ENCODE measurements at regions not wholly inside any gene's neighbourhood (a gene's known extent, or its start where the extent isn't known, plus 50 kb on each side); places are given as distances from the start of the nearest gene placed in this dataset.

DNA sequence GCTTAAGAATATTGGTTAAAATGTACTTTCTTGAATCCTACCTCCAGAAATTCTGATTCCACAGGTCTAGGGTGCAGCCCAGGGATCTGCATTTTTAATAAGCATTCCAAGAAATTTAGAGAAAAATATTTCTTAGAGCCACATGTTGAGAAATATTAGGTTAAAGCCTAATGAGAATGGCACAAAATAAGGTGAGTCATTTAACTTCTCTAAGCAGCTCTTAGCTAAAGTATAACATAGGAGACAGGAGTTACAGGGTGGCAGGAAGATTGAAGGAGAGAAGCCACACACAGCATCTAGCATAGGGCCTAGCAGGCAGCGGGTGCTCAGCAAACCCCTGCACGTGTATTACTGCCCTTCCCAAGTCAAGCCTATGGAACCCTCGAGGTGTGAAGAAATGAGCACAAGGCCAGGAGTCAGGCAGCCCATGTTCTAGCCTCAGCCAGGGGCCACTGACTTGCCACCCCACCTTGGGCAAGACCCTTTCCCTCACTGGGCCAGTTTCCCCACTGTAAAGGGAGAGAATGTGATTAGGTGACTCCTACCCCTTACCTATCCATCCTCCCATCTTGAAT, 197.1 kb upstream of the TLE3 start:
- DNase-seq: no peak

- DNase-seq: no peak
Measured at GRCh38 chr15:70293591-70294470, 196.1 kb upstream of the TLE3 start.

DNA sequence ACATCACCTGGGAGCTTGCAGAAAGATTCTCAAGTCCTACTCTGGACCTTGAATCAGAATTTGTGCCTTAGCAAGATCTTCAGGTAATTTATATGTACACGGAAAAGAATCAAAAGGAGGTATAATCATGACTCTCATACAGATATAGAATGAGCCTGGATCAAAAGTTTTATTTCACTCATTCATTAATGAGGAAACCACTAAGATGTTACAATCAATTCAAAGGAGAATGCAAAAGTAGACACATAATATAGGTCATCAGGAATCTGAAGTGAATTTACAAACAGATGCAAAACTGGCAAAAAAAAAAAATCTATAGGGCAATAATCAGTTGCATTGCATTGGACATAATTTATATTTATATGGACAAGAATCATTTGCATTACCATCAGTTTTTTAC, 195.4 kb upstream of the TLE3 start:
- DNase-seq: no peak

DNA sequence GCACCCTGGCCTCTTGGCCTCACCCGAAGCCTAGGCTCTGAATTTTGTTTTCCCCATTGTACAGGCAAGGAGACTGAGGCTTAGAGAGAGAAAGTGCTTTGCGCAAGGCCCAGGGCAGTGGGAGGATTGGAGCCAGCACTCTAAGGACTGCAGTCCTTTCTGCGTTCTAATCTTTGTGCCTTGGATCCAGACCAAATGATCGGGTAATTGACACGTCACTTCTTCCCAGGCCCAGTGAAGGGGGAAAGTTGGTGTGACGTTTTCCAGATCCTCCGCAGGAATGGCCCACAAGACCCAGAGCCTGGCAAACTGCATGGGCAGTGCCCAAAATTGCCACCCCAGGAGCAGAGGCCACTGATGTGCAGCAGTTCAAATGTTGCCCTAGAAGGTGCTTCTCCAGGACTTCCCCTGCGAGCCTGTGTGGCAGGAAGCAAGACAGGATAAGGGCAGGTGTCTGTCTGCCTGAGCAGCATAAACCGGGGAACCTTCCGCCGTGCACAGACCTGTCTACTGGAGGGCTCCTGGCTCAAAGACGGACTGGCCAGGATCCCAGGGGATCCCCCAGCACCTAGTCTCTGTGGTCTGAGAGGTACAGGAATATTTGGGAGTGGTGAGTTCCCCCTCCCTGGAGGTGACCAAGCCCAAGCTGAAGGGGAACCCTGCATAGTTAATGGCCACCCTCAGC, 194.5 kb upstream of the TLE3 start:
- DNase-seq: no peak

DNA sequence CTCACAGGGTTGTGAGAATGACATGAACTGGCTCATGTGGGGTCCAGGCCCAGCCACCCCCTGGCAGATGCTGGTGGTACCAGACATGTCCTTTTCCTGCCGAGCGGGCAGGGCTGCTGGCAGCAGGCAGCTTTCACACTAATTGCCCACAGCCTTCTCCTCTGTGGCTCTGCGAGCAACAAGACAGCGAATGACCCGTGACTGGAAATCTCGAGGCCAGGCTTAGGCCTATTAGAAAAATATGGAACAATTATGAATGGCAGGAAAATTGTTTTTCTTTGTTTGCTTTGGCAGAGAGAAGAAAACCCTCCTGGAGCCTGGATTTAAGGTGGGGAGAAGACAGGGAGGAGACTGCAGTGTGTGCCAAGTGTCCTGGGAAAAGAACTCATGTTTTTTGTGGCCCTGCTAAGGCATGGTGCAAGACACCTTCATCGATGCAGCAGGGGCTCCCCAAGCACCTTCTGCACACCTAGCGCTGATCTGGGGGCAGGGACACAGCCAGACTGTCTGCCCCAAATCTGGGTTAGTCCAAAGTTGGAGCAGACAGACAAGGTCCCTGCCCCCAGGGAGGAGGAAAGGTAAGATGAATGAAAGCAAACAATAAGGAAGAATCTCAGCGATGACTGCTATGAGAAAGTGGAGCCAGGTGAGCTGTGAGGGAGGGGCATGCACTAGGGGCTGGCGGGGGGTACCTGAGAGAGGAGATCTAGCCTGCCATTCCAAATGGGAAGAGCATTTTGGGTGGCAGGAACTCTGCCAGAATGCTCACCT, 193.8 kb upstream of the TLE3 start:
- DNase-seq: no peak

DNA sequence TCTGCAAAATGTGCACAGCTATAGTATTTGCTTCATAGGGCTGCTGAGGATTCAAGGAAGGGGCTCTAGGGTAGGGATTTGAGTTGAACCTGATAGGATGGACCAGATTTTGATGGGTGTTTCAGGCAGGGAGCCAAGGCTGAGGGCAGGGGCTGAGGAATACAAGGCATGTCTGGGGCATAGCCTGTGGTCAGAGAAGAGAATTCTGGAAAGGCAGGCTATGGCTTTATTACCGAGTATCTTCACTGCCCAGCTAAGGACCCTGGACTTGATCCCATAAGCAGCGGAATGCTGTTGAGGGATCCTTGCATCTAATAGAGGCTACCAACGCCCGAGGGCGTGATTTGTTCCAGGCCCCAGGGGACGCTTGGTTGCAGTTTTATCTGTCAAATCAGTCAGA, 193.0 kb upstream of the TLE3 start:
- DNase-seq: no peak

DNA sequence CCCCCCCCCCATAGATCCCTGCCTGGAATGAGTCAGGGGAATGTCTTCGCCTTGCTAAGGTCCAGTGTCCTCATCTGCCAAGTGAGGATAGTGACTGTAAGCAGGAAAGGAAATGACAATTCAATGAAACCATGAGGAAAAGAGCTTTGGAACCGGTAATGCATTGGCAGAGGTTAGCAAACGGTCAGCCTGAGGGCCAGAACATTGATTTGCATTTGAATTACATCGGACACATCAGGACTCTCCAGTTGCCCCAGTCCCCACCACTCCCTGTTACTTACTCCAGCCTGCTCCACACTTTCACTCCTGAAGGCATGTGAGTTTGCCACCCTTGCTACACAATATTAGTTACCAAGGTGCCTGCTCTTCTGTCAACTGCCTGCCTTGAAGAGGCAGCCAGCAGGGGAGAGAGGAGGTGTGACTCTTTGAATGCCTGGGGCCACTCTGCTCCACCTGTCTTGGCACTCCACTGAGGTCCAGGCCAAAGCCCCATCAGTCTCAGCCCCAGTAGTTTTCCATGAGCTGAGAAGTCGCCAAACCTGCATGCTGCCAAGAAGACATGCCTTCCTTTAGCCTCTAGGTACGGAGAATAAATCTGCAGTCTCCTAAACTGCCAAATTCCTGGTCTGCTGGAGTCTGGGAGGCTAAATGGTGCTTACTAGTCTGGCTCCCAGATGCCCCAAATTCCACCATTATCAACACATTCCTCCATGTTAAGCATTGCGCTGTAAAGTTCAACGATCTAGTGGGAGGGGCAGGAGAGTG, 191.7 kb upstream of the TLE3 start:
- DNase-seq: peak; percentile 42

GRCh38 chr15:70286113-70286806, 188.5 kb upstream of the TLE3 start:
- no peak for DNase-seq

GRCh38 chr15:70284438-70285214, 186.9 kb upstream of the TLE3 start:
- no peak for DNase-seq

GRCh38 chr15:70283511-70283910, 185.8 kb upstream of the TLE3 start:
- no peak for DNase-seq

DNA sequence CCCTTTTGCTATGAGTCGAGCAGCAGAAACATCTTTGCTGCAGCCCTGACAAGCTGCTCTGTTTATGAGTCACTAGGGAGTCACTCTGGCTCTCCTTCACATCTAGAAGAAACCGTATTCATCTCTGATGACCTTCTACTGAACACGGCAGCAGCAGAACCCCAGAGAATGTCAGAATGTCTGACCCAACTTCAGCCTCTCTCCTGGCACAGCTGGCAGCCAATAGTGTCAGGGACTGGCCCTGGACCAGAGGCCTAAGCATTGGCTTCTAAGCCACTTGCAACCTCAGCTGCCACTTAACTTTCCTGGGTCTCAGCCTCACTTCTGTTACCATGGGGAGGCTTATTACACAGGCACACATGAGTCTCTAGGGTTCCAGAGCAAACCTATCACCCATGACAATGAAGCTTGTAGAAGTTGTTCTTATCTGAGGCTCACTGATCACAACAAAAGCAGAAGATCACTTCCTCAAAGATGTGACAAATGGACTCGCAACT, 184.1 kb upstream of the TLE3 start:
- DNase-seq: peak; percentile 63

DNA sequence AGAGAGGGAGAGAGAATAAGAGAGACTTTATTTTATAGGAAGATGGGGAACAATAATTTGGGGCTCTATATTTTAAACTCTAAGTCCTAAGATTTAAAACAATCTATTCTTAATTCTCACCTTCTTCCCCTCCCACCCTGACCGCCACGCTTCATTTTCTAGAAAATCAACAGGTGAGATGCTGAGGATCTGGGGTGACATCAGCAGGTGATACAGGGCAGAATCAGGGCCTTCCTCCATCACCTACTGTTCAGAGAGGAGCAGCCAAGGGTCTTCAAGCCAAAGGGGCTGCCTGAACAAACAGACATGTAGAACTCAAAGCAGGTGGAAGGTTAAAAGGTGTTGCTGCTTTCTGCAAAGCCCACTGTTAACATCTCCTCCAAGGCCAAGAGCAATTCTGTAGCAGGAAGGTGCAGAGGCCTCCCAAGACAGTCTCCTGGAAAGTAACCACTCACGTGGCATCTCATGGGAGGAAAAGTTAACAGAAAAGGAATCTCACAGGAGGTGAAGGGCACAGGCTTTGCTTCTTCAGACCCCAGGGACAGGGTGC, 183.6 kb upstream of the TLE3 start:
- no peak for DNase-seq

GRCh38 chr15:70280781-70281180, 183.1 kb upstream of the TLE3 start:
- no peak for DNase-seq

- no peak for DNase-seq
Measured at GRCh38 chr15:70279096-70279495, 181.4 kb upstream of the TLE3 start.

- no peak for DNase-seq
Measured at GRCh38 chr15:70278644-70279043, 180.9 kb upstream of the TLE3 start.

- no peak for DNase-seq
Measured at GRCh38 chr15:70277556-70277955, 179.8 kb upstream of the TLE3 start.

DNA sequence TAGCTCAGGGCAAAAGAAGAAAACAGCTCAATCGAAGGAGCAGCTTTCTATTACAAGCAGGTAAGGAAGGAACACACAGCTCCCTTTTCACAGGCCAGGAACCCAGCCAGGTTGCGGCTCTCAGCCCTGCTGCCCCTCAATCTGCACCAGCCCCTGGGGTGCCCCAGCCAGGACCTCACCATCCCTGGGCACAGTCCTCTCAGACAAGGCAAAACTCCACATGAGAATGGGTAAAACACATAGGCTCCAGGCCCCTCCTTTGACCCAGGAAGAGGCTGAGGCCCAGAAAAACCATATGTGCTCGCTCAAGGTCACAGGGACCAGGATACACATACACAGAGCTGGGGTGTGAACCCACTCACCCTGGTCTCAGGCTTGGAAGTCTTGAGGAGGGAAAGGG, 178.7 kb upstream of the TLE3 start:
- DNase-seq: no peak

- DNase-seq: no peak
Measured at GRCh38 chr15:70275461-70276138, 177.9 kb upstream of the TLE3 start.

DNA sequence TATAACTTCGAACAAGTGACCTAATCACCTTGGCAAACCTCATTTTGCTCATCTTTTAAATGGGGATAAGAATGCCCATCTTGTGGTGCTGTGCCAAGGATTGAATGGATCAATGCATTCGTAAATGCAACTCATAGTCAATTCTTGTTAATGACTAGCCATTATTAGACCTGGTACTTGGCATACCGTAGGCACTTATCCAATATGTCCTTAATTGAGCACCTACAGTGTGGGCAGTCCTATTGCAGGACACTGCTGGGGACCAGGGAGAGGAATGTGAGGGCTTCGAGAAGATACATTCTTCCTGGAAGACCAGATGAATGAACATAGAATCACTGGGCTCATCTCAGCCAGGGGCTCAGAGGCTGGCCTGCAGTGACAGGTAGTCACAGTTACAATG, 177.2 kb upstream of the TLE3 start:
- DNase-seq: no peak
